ENCODE measurements at regions not wholly inside any gene's neighbourhood (a gene's known extent, or its start where the extent isn't known, plus 50 kb on each side); places are given as distances from the start of the nearest gene placed in this dataset.
A peak's percentile ranks its signal among the peaks of the same experiment; 100 is the strongest.
"Not testable (repeated sequence)": the region's sequence is repeated elsewhere in the genome, so short reads cannot be mapped to it uniquely, and the experiment has no call there.

DNA sequence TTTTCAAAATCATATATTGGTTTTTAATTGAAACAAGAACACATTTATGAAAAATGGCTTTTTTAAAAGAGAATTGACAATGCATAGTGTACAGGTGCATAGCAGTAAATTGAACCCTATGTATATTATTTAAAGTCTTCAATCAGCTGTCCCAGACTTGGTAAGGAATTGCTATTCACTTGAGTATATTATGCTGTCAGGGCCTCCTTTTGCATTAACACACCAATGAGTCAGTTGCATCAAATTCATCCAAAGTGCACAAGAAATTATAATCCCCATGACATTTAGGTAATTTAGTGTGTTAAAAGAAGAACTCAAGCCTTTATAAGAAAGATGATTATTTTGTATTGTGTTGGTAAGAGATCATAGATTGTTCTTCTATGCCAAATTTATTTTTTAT, 748.8 kb upstream of the RIOK2 start:
- no peak for DNase-seq (ENCODE audit: low spot score)

DNA sequence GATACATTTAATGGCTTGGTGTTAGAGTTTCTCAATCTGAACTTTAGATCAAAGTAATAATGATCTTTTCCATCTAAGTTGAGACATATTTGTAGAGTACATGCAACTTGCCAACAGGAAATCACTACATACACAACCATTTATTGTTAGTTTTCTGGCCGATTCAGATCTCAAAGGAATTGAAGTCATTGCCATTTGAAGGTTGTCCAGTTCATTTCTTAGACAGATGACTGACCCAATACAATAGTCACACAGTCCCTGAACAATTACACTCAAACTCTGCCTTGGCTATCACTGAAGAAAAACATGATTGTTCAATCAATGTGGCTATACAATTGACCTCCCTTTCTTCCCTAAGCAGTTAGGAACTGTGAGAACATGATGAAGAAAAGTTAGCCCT, 753.2 kb upstream of the RIOK2 start:
- DNase-seq (ENCODE audit: low spot score) = no peak

DNA sequence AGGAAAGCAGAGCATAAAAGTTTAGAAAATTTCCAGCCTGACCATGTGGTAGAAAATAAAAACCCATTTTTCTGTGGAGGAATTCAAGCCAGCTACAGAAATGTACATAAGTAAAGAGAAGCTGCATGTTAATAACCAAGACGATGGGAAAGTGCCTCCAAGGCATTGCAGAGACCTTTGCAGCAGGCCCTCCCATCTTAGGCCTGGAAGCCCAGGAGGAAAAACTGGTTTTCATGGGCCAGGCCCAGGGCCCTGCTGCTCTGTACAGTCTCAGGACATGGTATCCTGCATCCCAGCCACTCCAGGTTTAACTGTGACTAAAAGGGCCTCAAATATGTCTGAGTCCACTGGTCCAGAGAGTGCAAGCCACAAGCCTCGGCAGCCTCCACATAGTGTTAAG, 754.8 kb upstream of the RIOK2 start:
- DNase-seq (ENCODE audit: low spot score) = no peak

DNA sequence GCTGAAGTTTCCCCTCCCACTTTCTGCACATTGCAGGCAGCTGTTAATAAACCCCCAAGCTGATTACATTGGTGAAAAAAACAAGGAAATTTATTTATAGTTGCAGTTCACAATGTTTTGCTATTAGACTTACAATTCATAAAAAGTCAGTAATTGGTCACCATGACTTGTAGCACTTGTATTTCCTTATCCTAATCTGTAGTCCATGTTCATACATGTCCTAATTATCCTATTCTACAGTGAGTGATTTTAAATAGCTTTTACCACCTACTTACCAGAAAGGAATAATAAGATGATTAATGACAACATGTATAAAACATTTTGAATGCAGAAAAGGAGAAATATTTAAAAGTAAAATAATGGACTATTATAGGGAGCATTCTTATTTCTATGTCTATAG, 760.0 kb upstream of the RIOK2 start:
- no peak for DNase-seq (ENCODE audit: low spot score)

DNA sequence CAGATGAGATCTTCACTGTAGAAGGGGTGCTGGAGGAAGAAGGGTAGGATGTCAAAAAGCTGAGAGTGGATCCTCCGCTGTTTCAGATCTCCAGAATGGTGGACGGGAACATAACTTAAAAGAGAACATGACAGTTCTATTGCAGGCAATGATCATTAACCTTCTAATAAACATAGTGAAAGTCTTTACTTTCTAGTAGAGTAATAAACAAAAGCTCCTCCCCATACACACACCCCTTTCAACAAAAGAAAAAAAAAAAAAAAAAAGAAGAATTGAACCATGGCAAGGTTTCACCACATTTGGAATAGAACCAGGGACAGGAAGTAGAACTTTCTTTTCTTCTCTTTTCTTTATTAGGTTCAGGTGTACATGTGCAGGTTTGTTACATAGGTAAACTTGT, 768.1 kb upstream of the RIOK2 start:
- DNase-seq (ENCODE audit: low spot score) = no peak

DNA sequence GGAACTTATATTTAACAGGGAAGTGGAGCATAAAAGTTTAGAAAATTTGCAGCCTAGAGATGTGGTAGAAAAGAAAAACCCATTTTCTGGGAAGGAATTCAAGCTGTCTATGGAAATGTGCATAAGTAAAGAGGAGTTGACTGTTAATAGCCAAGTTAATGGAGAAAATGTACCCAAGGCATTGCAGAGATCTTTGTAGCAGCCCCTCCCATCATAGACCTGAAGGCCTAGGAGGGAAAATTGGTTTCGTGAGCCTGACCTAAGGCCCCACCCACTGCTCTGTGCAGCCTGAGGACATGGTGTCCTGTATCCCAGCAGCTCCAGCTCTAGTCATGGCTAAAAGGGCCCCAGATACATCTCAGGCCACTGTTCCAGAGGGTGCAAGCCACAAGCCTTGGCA, 772.4 kb upstream of the RIOK2 start:
- no peak for DNase-seq (ENCODE audit: low spot score)

DNA sequence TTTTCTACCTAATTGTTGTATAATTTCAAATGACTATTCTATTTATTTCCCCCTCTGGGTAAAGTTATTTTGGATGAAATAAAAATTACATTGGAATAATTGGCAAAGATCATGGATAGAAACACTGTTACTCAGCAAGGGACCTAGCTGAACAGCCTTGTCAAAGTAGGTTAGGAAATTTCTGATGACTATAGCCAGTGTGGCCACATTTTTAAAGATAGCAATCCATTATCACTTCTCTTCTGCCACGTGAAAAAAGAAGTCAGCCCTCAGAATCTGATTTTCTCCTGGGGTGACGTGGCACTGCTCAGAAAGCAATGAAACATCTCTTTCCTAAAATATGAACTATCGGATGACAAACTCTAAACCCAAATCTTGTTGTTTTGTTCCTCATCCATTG, 784.2 kb upstream of the RIOK2 start:
- DNase-seq (ENCODE audit: low spot score) = no peak

DNA sequence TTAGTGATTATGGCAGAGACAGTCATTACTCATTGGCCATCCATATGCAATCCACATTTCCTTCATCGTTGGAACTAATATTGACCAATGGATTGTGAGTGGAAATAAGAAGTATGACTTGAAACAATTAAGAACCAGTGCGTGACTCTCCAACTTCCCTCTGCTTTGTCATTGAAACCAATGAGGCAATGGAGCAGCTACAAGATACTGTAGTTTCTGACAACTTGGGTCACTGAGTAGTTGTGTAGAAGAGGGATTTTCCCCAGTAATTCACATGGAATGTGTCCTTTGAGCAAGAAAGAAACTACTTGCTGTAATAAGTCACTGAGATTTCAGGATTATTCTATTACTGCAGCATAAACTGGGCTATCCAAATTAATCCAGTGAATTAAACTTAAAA, 785.3 kb upstream of the RIOK2 start:
- peak; percentile 60 for DNase-seq (ENCODE audit: low spot score)

DNA sequence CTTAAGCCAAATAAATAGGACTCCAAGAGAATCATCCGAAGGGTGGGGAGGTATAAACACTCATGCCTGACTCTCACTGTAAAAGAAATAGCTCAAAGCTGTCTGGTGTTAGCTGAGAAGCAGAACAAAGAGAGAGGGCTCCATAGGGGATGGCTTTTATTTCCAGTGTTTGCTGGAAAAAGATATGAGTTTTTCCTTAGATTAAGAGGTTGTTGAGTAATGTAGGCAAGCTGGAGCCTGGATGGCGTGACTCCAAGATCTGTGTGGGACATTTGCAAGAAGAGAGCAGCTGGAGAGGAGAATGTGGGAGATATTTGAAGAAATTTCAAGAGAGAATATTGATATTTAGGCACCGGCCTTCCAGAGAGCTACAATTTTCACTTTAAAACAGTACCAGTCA, 793.7 kb upstream of the RGMB start:
- no peak for DNase-seq (ENCODE audit: low spot score)

DNA sequence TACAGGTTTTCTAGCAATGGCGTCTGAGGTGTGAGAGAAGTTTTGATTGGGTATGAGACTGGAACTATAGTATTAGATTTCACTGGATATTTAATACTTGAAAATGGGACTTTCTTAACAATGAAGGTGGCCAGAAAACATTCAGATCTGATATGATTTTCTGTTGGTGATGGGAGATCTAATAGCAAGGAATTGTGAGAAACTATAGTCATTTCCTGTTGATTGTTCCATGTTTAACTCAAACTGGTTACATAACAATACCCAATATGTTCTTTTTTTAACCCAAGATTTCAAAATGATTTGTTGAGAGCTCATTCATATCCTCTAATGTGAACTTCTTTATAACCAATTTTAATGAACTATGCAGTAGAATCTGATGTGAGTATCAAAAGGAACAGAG, 793.2 kb upstream of the RGMB start:
- no peak for DNase-seq (ENCODE audit: low spot score)

DNA sequence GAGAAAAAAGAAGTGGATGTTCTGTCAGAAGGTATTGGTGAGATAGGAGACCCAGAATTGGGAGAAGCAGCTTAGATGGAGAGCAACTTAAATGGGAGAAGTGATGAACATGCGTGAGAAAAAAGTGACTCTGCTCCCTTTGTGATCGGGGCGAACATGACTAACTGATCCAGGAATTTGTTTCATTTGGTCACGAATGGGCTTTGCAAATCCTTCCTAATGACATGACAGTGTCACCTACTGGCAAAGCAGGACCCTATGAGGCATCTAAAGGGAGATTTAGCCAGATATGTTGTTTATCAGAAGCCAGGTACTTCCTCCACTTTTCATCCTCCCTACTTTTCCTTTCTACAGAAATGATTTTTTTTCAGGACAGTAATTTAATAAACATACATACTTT, 787.4 kb upstream of the RGMB start:
- DNase-seq (ENCODE audit: low spot score) = peak; percentile 34

DNA sequence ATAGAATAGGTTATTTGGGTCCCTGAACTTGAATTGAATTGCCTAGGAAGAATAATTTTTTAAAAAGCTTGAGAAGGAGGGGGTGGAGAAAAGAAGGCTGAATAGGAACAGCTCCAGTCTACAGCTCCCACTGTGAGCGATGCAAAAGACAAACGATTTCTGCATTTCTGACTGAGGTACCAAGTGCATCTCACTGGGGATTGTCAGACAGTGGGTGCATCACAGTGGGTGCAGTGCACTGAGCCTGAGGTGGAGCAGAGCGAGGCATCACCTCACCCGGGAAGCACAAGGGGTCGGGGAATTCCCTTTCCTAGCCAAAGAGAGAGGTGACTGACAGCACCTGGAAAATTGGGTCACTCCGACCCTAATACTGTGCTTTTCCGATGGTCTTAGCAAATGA, 782.2 kb upstream of the RGMB start:
- no peak for DNase-seq (ENCODE audit: low spot score)

DNA sequence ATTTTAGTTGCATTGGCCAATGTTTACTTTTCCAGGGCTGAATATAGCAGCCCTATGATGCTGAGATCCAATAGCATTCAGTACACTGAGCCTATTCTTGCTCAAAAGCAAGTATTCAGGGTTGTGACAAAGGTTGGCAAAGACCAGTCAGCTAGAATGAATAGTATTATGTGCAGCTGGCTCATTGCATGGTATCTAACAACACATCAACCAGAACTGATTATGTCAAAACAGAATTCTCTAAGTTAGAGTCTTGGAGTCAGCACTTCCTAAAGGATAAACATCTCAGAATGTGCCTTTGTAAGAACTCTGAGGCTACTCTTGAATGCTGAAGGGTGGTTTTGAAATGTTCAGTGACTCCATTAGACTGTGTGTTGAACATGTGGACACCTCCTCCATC, 774.5 kb upstream of the RGMB start:
- DNase-seq (ENCODE audit: low spot score) = no peak

DNA sequence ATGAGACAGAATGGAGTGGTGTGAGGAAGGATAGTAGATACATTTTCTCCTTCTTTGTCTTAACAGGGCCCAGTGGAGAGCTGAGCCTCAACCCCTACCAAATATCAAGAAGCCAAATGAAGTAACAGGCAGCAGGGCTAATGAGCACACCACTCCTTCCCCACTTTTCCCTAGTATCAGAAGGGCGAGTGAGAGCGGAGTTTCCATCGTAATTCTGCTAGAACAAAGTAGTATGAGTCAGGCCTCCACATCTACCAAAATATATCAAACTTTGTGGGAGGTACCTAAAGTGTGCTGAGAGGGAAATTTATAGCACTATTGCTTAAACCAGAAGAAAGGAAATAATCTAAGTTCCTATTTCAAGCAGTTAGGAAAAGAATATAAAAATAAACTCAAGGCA, 769.0 kb upstream of the RGMB start:
- DNase-seq (ENCODE audit: low spot score) = no peak

DNA sequence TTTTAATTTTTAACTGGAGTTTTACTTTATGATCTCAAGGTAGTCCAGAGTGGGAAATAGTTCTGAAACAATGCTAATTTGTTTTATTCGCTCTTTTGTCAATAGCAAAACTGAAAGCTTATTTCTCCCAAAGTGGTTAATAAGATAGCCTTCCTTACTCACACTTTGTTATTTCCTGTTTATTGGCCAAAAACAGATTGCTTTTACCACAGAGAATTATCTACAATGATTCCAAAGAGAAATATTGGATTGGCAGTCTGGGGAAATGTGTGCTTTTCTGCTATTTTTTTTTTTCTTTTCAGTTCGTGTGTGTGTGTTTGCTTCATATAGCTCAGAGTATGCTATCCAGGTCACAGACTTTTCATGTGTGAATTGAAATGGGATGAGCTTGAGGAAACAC, 756.7 kb upstream of the RGMB start:
- DNase-seq (ENCODE audit: low spot score) = no peak

DNA sequence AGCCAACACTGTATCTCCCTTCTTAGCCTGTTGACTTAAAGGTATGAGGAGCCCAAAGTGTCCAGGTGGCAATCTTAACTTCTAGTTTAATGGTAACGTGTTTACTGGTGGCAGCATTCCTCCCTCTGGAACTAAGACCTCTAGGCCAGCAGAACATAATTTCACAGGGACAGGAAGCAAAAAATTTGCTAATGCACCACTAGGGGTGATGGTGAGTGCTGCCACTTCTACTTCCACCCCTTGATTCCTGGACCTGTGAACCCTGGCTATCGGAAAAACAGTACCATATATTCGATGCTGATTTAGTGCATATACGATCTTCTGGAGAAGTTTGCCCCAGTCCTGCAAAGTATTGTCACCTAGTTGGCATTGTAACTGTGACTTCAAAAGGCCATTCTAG, 743.2 kb upstream of the RGMB start:
- not testable (repeated sequence) for DNase-seq (ENCODE audit: low spot score)

DNA sequence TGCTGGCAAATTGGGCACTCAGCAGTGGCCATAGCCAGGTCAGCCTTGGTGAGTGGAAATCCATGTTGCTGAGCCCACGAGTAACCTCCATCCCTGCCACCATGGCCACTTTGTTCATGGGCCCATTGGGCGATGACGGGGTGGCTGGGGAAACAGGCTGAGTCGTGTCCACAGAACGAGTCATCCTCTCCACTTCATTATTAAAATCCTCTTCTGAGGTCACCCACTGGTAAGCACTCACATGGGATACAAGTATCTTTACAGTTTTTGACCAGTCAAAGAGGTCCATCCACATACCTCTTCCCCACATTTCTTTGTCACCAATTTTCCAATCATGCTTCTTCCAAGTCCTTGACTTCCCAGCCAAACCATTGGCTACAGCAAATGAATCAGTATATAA, 742.4 kb upstream of the RGMB start:
- peak; percentile 40 for DNase-seq (ENCODE audit: low spot score)

DNA sequence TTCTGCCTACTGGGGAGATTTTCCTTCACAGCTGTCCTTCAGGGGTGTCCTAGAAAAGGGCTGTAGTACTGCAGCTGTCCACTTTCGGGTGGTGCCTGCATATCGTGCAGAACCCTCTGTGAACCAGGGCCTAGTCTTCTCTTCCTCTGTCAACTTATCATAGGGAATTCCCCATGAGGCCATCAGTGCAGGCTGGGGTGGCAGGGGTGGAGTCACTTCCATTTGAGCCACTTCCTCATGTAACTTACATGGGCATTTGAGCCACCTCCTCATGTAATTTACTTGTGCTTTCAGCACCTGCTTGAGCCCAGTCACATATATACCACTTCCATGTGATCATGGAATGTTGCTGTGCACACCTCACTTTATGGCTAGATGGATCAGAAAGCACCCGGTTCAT, 742.0 kb upstream of the RGMB start:
- peak; percentile 26 for DNase-seq (ENCODE audit: low spot score)

DNA sequence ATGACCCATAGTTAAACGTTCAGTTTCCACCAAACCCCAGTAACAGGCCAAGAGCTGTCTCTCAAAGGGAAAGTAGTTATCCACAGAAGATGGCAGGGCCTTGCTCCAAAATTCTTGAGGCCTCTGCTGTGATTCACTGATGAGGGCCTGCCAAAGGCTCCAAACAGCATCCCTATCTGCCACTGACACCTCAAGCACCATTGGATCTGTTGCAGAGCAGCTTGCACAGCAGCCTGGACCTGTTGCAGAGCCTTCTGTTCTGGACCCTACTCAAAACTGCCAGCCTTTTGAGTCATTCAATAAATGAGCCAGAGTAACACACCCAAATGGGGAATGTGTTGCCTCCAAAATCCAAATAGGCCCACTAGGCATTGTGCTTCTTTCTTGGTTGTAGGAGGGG, 741.5 kb upstream of the RGMB start:
- no peak for DNase-seq (ENCODE audit: low spot score)

DNA sequence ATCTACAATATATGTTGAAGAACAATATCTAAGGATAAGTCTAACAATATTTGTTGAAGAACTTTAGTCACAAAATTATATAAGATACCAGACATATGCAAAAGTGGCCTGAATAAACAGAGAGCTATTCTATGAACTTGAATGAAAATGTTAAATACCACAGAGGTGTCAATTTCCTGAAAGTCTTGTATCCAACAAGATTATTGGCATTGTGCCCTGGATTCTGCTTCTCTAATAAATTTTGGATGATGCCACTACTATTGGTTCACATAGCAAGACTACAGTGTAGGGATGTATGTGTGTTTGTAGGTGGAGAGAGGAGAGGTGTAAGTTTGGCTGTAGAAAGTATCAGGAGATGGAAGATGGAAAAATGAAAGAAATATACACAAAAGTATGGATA, 731.8 kb upstream of the RGMB start:
- no peak for DNase-seq (ENCODE audit: low spot score)

DNA sequence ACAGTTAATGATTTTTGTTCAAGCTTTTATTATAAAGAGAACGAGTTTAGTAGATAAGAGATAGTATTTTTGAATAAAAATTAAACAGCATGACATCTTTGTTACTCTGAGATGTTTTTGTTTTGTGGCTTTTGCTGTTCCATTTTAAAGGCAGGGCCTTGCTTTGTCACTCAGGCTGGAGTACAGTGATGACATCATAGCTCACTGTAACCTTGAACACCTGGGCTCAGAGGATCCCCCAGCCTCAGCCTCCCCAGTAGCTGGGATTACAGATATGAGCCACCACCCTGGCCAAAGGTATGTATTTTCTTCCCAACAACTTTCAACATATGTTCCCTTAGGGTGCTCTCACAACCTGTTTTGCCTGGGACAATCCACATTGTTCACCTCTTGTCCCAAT, 730.9 kb upstream of the RGMB start:
- no peak for DNase-seq (ENCODE audit: low spot score)

DNA sequence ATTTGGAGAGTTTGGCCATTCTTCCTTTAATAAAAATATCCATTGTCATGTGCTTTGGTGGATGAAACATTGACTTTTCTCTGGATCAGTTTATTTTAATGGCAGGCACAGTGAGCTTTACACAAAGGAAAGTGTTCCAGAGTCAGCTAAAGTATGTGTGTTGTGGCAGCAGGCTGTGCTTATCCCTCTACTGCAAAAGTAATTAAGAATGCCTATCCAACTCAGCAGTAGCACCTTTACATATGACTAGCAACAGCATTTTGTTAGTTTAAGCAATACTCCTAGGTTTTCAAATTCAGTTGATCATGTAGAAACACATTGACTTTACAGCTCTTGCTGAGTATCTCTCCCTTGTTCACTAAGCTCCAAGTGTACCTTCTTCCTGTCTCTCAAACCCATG, 730.5 kb upstream of the RGMB start:
- no peak for DNase-seq (ENCODE audit: low spot score)

DNA sequence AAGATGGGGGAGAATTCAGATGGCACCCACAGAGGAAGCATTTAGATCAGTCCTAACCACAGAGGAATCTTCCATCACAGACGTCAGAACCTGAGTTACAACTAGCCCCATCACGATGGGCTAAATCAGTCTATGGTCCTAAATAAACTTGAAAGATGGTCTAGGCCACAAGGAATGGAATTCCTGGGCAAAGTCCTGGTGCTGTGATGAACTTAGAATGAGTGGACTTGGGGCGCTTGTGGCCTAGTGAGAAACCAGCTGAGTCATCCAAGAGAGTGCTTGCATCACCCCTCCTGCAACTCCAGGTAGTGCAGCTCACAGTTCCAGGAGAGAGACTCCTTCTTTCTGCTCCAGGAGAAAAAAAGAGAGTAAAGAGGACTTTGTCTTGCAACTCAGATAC, 722.9 kb upstream of the RGMB start:
- peak; percentile 42 for DNase-seq (ENCODE audit: low spot score)

DNA sequence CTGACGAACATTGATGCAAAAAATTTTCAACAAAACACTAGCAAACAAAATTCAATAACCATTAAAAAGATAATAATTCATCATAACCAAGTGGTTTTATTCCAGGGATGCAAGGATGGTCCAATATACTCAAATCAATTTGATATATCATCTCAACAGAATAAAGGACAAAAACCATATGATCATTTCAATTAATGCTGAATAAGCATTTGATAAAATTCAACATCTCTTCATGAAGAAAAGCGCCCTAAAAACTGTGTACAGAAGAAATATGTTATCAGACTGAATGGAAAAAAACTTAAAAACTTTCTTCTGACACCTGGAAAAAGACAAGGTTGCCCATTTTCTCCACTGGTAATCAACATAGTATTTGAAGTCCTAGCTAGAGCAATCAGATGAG, 720.3 kb upstream of the RGMB start:
- no peak for DNase-seq (ENCODE audit: low spot score)

DNA sequence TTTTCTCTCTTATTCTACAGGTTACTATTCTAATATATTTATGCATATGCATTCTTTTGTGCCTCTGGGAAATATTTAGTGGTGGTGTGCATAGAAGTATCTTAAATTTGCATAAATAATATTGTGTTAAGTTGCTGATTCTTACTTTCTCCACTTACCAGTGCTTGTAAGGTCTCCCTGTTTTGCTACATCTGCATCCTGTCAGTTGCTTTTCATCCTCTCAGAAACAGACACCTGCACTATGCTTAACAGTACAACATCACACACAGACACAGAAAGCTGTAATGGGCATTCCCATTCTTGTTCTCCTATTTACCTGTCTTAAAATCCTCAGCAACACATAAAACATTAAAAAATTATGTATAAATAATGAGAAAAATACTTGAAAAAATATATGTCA, 713.3 kb upstream of the RGMB start:
- no peak for DNase-seq (ENCODE audit: low spot score)
